ENCODE measurements at regions not wholly inside any gene's neighbourhood (a gene's known extent, or its start where the extent isn't known, plus 50 kb on each side); places are given as distances from the start of the nearest gene placed in this dataset.
A peak's percentile ranks its signal among the peaks of the same experiment; 100 is the strongest.

DNA sequence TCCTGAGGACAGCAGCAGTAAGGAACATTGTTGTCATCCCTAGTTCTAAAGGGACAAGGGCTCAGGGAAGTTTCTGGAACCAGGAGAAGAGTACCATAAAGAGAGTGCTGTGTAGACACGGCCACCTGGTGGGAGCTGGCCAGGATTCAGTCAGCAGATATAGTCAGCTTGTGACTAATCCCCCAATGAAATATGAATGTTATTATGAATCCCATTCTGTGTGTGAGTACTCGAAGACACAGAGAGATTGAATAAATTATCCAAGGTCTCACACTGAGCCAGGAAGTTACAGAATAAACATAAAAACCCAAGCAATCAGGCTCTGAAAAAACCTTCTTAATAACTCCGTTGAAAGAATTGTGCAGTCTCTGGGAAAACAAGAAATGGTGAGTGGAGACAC is 1359.5 kb downstream of the AACS start:
- DNase-seq (ENCODE audit: low read depth), result no peak
- H3K4me3 ChIP-seq (ENCODE audit: low read depth, low read length), result no peak overlapping the region
- TF ChIP-seq, protein P1, sequence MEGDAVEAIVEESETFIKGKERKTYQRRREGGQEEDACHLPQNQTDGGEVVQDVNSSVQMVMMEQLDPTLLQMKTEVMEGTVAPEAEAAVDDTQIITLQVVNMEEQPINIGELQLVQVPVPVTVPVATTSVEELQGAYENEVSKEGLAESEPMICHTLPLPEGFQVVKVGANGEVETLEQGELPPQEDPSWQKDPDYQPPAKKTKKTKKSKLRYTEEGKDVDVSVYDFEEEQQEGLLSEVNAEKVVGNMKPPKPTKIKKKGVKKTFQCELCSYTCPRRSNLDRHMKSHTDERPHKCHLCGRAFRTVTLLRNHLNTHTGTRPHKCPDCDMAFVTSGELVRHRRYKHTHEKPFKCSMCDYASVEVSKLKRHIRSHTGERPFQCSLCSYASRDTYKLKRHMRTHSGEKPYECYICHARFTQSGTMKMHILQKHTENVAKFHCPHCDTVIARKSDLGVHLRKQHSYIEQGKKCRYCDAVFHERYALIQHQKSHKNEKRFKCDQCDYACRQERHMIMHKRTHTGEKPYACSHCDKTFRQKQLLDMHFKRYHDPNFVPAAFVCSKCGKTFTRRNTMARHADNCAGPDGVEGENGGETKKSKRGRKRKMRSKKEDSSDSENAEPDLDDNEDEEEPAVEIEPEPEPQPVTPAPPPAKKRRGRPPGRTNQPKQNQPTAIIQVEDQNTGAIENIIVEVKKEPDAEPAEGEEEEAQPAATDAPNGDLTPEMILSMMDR (IDR thresholded peaks at IDR 0.05; ENCODE audit: insufficient read depth, low read depth, low read length), result no peak

DNA sequence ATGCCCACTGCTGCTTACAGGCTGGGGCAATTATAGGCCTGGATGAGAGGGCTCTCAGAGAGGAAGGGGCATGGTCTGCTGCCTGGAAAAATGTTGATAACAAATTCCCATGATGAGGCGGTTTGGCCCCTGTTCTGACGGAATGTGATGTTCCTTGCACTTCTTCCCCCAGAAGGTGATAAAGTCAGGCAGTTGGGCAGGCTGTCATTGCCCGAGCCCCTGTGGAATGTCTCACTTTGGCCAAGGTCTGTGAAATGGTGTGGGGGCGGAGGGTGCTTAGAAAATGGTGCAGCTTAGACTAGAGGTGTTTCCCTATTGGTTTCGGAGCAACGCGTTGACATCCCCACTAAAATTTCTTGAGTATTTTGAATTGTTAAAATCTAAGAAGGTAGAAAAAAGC is 1360.0 kb downstream of the AACS start:
- TF ChIP-seq, protein P1 (IDR thresholded peaks at IDR 0.05; ENCODE audit: insufficient read depth, low read depth, low read length), result no peak

DNA sequence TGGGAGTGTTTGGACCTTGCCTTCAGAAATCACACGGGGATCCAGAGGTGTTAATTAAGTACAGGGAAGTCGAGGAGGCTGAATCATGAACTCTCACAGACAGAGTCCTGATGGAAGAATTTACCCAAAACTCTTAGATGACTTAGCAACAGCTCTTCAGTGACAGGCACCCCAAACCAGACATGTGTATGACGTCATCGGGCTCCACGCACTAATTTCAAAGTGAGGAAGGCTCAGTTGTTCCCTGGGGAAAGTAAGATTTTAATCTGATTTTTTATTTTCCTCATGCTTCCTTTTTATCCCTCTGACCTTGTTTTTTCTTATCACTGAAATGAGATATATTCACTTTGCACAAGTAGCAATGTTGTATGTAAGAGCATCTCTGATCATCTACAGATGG is 1363.5 kb downstream of the AACS start:
- no peak for DNase-seq (ENCODE audit: low read depth)
- no peak overlapping the region for H3K4me3 ChIP-seq (ENCODE audit: low read depth, low read length)
- TF ChIP-seq, protein P1 (IDR thresholded peaks at IDR 0.05; ENCODE audit: insufficient read depth, low read depth, low read length), result no peak

More for the DNA sequence above, 1360.0 kb downstream of the AACS start:
- no peak overlapping the region for H3K4me3 ChIP-seq (ENCODE audit: low read depth, low read length)
- DNase-seq (ENCODE audit: low read depth), result no peak

DNA sequence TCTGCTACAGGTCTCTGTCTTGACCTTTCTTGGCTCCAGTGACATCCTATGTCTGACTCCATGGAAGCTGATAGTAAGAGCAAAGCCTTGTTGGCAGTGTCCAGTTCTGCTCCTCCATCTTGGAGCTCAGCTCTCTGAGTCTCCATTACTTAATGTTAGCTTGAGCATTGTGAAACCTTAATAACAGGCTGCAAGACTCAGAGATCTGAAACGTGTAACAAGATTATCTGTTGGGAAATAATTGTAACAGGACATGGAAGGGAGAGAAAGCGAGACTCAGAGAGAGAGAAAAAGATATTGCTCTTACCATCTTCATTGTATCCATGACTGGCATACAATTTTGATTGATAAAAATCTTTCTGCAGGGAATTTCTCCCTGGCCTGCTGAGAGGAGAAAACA is 1365.7 kb downstream of the AACS start:
- TF ChIP-seq, protein P1 (IDR thresholded peaks at IDR 0.05; ENCODE audit: insufficient read depth, low read depth, low read length), result no peak
- peak; percentile 4 for DNase-seq (ENCODE audit: low read depth)
- H3K4me3 ChIP-seq (ENCODE audit: low read depth, low read length), result no peak overlapping the region

DNA sequence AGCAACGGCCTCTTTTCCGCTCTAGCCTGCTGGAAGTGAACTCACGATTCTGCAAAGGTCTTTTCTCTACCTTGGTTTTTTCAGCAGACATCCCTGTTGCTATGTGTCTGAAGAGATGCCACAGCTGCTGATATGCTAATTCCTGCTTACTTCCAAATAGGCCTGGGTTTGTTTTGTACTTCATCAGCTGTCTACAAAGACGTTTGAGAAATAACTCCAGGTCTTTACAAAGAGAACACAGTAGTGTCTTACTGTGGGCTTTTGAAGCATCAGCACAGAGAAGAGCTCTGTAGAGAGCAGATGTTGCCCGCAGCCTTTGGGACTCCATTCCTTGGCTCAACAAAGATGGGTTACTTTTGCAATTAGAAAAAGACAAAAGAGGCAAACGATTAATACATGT is 1366.5 kb downstream of the AACS start:
- no peak for DNase-seq (ENCODE audit: low read depth)
- no peak overlapping the region for H3K4me3 ChIP-seq (ENCODE audit: low read depth, low read length)
- TF ChIP-seq, protein P1 (IDR thresholded peaks at IDR 0.05; ENCODE audit: insufficient read depth, low read depth, low read length), result no peak

DNA sequence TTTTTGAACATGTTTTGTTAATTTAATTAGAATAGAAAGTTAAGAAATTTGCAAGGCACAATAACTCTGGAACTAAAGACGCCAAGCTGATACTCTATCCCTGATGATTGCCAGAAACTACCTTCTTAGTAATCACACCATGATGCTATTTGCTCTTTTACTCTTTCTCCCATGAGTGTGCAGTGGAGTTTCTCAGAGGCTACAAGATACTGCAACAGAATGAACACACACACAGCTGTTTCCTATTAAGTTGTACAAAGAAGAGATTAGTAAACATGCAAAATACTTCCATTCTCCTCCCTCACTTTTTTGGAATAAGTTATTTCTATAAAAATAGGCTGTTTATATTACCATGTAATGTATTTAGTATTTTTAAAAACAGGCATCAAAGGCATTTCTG is 1367.5 kb downstream of the AACS start:
- TF ChIP-seq, protein P1 (IDR thresholded peaks at IDR 0.05; ENCODE audit: insufficient read depth, low read depth, low read length), result no peak
- H3K4me3 ChIP-seq (ENCODE audit: low read depth, low read length), result no peak overlapping the region
- peak; percentile 27 for DNase-seq (ENCODE audit: low read depth)

DNA sequence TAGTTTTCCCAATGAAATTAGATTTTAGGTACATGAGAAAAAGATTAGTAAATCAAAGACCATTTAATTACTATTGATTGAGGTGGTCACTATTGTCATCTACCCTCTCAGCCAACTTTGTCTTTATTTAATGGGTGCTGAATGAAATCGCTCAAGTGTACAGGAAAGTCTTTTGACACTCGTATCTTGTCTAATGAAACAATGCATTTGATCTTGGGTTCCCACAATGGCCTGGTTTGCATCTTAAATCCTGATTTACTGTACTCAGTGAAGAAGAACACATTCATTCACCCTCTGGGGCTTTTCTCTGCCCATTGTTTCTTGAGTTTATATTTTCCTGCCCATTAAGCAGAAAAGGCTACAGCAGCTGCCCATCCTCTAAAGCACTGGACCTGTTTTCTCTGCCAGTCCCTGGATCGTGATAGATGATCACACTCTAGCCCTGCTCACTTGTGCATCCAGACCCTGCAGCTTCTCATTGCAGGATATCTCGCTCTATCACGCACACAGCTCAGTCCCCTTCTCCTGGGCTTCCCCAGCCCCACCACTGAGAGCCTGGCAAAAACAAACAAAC is 1369.3 kb downstream of the AACS start:
- no peak overlapping the region for H3K4me3 ChIP-seq (ENCODE audit: low read depth, low read length)
- TF ChIP-seq, protein P1 (IDR thresholded peaks at IDR 0.05; ENCODE audit: insufficient read depth, low read depth, low read length), result no peak
- DNase-seq (ENCODE audit: low read depth), result no peak
